ENCODE measurements at regions not wholly inside any gene's neighbourhood (a gene's known extent, or its start where the extent isn't known, plus 50 kb on each side); places are given as distances from the start of the nearest gene placed in this dataset.

- H3K4me1 ChIP-seq (ENCODE audit: insufficient read depth): no peaks in the 10 kb centered on the region
- no peak for DNase-seq (ENCODE audit: low spot score)
- H3K36me3 ChIP-seq (replicated peaks; ENCODE audit: insufficient read depth, low read depth): no peaks in the 10 kb centered on the region
- H2AFZ ChIP-seq: no peak overlapping the region
- 83% methylated on average over 2 of the region's 2 CpGs for WGBS (ENCODE audit: low lambda C conversion rate, missing lambda C conversion rate)
- no peaks in the 10 kb centered on the region for H3K27me3 ChIP-seq
- no peak overlapping the region for H3K4me2 ChIP-seq
- TF ChIP-seq EZH2 (IDR thresholded peaks at IDR 0.05; ENCODE audit: borderline replicate concordance) (no peak), CTCF (IDR thresholded peaks at IDR 0.05; ENCODE audit: poor library complexity) (no peak), EZH2phosphoT487 (IDR thresholded peaks at IDR 0.05; ENCODE audit: low read depth, severe bottlenecking, unreplicated experiment) (no peak)
- H3K9me2 ChIP-seq (replicated peaks; ENCODE audit: insufficient read depth): no peaks in the 10 kb centered on the region
- no peak overlapping the region for H3K27ac ChIP-seq
- no peak overlapping the region for H3K4me3 ChIP-seq
- H3K9me3 ChIP-seq (ENCODE audit: low read depth): no peaks in the 10 kb centered on the region
- H3K79me2 ChIP-seq: no peaks in the 10 kb centered on the region
- no peaks in the 10 kb centered on the region for H4K20me1 ChIP-seq (ENCODE audit: insufficient read depth, poor library complexity, severe bottlenecking)
These were observed 262.7 kb upstream of the CHRM2 start for GRCh38 chr7:136605532-136606329.

GRCh38 chr7:136601772-136602171 is 266.7 kb upstream of the CHRM2 start:
- 80% methylated on average over 2 of the region's 2 CpGs for WGBS (ENCODE audit: low lambda C conversion rate, missing lambda C conversion rate)

GRCh38 chr7:136600475-136600874 is 268.0 kb upstream of the CHRM2 start:
- H3K4me1 ChIP-seq (ENCODE audit: insufficient read depth): no peaks in the 10 kb centered on the region
- no peak overlapping the region for H3K4me3 ChIP-seq
- no peak overlapping the region for H2AFZ ChIP-seq
- DNase-seq (ENCODE audit: low spot score): no peak
- H3K27ac ChIP-seq: no peak overlapping the region
- H3K9me2 ChIP-seq (replicated peaks; ENCODE audit: insufficient read depth): no peaks in the 10 kb centered on the region
- H3K4me2 ChIP-seq: no peak overlapping the region
- H3K36me3 ChIP-seq (replicated peaks; ENCODE audit: insufficient read depth, low read depth): no peaks in the 10 kb centered on the region
- TF ChIP-seq CTCF (IDR thresholded peaks at IDR 0.05; ENCODE audit: poor library complexity) (no peak), EZH2phosphoT487 (IDR thresholded peaks at IDR 0.05; ENCODE audit: low read depth, severe bottlenecking, unreplicated experiment) (no peak), EZH2 (IDR thresholded peaks at IDR 0.05; ENCODE audit: borderline replicate concordance) (no peak)
- H3K27me3 ChIP-seq: no peaks in the 10 kb centered on the region
- no peaks in the 10 kb centered on the region for H3K79me2 ChIP-seq
- H3K9me3 ChIP-seq (ENCODE audit: low read depth): no peaks in the 10 kb centered on the region
- H4K20me1 ChIP-seq (ENCODE audit: insufficient read depth, poor library complexity, severe bottlenecking): no peaks in the 10 kb centered on the region

More at GRCh38 chr7:136601772-136602171, 266.7 kb upstream of the CHRM2 start:
- Histone ChIP-seq H3K27ac (no peak overlapping the region), H3K79me2 (no peaks in the 10 kb centered on the region), H3K4me1 (ENCODE audit: insufficient read depth) (no peaks in the 10 kb centered on the region), H3K4me3 (no peak overlapping the region), H3K9me2 (replicated peaks; ENCODE audit: insufficient read depth) (no peaks in the 10 kb centered on the region), H2AFZ (no peak overlapping the region), H3K4me2 (no peak overlapping the region), H3K9me3 (ENCODE audit: low read depth) (no peaks in the 10 kb centered on the region), H3K27me3 (no peaks in the 10 kb centered on the region), H3K36me3 (replicated peaks; ENCODE audit: insufficient read depth, low read depth) (no peaks in the 10 kb centered on the region), H4K20me1 (ENCODE audit: insufficient read depth, poor library complexity, severe bottlenecking) (no peaks in the 10 kb centered on the region)
- DNase-seq (ENCODE audit: low spot score): no peak
- no peak for TF ChIP-seq EZH2phosphoT487 (IDR thresholded peaks at IDR 0.05; ENCODE audit: low read depth, severe bottlenecking, unreplicated experiment)
- no peak for TF ChIP-seq CTCF (IDR thresholded peaks at IDR 0.05; ENCODE audit: poor library complexity)
- TF ChIP-seq EZH2 (IDR thresholded peaks at IDR 0.05; ENCODE audit: borderline replicate concordance): no peak
